AG09309 (cell line): ENCODE measurements at regions not wholly inside any gene's neighbourhood (a gene's known extent, or its start where the extent isn't known, plus 50 kb on each side); places are given as distances from the start of the nearest gene placed in this dataset.

Source experiments
- DNase-seq: peaks from one replicate; pipeline ENCODE4 v3.0.0-alpha.2; 2010; ENCODE audit warnings: low read depth
- H3K4me3 ChIP-seq: 2 replicates; pipeline ENCODE4 v1.5.1; 2011; ENCODE audit warnings: mild to moderate bottlenecking, low read depth, low read length, moderate library complexity; ENCODE audit not compliant: control insufficient read depth
- TF ChIP-seq, protein P1 (sequence below): IDR thresholded peaks from 2 replicates; pipeline ENCODE4 v1.5.1; 2011; ENCODE audit warnings: mild to moderate bottlenecking, low read depth, low read length, inconsistent platforms; ENCODE audit not compliant: insufficient read depth, control insufficient read depth; ENCODE audit errors: missing control alignments

DNA sequence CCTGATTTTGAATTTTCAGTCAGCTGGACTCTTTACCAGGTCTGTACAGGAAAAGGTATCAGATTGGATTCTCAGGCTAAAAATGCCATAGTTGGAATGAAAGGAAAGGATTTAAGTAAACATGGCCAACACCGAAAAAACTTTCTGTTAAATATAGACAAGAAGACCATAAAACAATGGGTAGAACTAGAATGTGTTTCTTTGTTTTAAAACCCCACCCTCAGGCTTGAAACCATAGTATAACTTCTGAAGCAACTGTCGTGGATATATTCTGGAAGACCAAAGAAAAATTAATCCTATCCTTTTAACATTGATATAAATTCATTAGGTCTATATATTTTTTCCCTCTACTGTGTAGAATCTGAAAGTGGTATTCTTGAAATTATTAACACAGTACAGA, 118.6 kb upstream of the HAPLN1 start:
- H3K4me3 ChIP-seq, result no peak overlapping the region
- no peak for DNase-seq
- TF ChIP-seq, protein P1, sequence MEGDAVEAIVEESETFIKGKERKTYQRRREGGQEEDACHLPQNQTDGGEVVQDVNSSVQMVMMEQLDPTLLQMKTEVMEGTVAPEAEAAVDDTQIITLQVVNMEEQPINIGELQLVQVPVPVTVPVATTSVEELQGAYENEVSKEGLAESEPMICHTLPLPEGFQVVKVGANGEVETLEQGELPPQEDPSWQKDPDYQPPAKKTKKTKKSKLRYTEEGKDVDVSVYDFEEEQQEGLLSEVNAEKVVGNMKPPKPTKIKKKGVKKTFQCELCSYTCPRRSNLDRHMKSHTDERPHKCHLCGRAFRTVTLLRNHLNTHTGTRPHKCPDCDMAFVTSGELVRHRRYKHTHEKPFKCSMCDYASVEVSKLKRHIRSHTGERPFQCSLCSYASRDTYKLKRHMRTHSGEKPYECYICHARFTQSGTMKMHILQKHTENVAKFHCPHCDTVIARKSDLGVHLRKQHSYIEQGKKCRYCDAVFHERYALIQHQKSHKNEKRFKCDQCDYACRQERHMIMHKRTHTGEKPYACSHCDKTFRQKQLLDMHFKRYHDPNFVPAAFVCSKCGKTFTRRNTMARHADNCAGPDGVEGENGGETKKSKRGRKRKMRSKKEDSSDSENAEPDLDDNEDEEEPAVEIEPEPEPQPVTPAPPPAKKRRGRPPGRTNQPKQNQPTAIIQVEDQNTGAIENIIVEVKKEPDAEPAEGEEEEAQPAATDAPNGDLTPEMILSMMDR, result no peak

DNA sequence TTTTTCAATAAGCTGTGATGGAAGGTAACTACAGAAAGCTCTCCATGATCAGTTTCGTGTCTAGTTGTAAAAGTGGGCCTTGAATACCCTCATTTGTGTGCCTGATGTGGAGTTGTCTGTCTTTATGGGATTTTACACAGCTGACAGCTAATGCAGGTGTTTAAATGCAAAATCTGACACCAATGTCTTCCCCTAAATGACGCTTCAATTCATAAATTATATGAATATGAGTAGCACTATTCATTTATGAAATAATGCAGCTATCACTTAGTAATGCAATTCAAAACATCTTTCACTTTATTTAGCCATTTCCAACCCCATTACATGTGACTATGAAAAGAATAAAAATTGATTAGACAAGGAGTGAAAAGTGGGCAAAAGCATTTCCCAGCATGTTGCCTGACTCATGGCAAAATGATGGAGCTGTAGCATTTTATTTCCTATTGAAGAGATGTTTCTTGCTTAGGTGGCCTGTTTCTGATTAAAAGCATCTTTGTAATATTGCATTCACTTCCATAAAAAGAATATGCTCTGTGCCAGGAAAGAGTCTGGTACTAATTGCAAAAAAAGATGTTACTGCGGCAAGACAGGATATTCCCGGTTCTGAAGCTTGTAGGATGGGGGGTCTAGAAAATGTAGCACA, 116.7 kb upstream of the HAPLN1 start:
- DNase-seq, result no peak
- no peak overlapping the region for H3K4me3 ChIP-seq
- TF ChIP-seq, protein P1, result no peak

DNA sequence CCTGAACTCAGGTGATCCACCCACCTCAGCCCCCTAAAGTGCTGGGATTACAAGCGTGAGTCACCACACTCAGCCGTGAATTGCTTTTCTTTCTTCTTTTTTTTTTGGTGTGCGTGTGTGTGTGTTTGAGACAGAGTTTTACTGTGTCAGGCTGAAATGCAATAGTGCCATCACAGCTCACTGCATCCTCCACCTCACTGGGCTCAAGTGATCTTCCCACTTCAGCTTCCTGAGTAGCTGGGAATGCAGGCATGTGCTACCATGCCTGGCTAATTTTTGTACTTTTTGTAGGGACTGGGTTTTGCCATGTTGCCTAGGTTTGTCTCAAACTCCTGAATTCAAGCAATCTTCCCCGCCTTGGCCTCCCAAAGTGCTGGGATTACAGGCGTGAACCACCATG, 113.7 kb upstream of the HAPLN1 start:
- no peak overlapping the region for H3K4me3 ChIP-seq
- TF ChIP-seq, protein P1, result no peak
- no peak for DNase-seq

DNA sequence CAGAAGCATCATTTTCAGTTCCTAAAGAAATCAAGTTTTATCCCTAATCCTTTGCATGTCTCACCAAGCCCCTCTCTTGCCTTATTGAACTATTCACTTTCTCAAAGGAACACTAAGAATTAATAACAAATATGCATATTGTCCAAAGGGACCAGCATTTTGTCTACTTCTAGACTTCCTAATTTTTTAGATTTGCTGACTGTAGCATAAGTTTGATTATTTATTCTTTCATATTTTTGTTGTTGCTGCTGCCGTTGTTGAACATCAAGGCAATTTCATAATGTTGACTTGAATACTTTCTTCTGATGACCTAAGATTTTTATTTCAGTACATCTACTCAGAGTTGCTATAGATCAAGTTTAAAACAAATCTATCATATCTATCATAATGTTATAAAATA, 111.2 kb upstream of the HAPLN1 start:
- TF ChIP-seq, protein P1, result no peak
- H3K4me3 ChIP-seq, result no peak overlapping the region
- DNase-seq, result no peak

DNA sequence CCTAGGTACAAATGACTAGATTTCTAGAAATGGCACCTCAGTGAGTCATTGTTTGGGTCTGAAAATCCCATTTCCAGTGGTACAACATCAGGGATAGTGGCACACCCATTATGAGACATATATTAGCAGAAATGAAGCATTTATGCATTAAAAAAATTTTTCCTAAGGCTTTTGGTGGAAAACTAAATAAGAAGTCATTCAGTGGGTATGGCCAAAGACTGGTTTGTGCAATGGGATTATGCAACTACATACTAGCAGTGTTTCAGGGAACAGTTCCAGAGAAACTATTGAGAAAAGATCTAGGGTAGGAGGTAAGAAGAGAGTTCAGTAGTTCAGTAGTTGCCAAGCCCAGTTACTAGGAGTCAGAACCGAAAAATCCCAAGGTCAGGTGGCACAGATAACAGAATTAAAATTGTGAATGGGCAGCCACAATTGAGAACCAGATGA, 106.5 kb upstream of the HAPLN1 start:
- peak; percentile 83 for DNase-seq
- TF ChIP-seq, protein P1, result no peak
- no peak overlapping the region for H3K4me3 ChIP-seq

DNA sequence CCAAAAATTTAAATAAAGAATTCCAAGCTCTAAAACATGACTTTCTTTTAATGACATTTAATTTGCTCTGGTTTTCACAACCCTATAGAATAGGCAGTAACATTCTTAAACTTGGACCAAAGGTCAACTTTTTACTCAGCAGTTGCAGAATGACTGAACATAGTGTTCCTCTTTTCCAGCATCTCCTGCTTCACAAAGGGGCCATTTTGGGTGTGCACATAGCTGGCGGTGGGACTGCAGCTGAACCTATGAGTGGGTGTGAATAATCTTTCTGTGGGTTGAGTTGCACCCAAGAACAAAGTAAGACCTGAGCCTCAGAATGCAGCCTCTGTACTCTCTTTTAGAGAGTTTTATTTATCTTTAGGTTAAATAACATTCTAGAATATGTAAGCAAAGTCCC, 96.9 kb upstream of the HAPLN1 start:
- no peak for DNase-seq
- TF ChIP-seq, protein P1, result no peak
- H3K4me3 ChIP-seq, result no peak overlapping the region
